Keratinocyte (primary cell): ENCODE measurements at regions not wholly inside any gene's neighbourhood (a gene's known extent, or its start where the extent isn't known, plus 50 kb on each side); places are given as distances from the start of the nearest gene placed in this dataset.

Experiments
- DNase-seq: peaks from one replicate; pipeline ENCODE4 v3.0.0-alpha.2; 2011; ENCODE audit warnings: low read depth, missing footprints, low spot score
- FAIRE-seq: peaks from 2 replicates; lab custom pipeline; 2011; peaks lifted over from hg19 to GRCh38; lab: Jason Lieb, UNC
- H2AFZ ChIP-seq: 2 replicates; pipeline ENCODE4 v1.6.0; 2012; ENCODE audit warnings: low read length, control low read depth, inconsistent platforms; ENCODE audit not compliant: control insufficient read depth
- H3K27ac ChIP-seq: 2 replicates; pipeline ENCODE4 v1.5.1; 2011; ENCODE audit warnings: low read length; ENCODE audit not compliant: control insufficient read depth, insufficient read depth
- H3K27me3 ChIP-seq: 3 replicates; pipeline ENCODE4 v1.6.0; 2011; ENCODE audit warnings: low read length; ENCODE audit not compliant: control insufficient read depth, insufficient read depth; ENCODE audit errors: extremely low read depth
- H3K36me3 ChIP-seq, 2 experiments: 2 replicates in 1 of 2; 3 replicates in 1 of 2; pipeline ENCODE4 v1.5.1; 2011; ENCODE audit warnings: low read length in 2 of 2, mild to moderate bottlenecking in 1 of 2; ENCODE audit not compliant: control insufficient read depth in 2 of 2, insufficient read depth in 2 of 2; ENCODE audit errors: extremely low read depth in 1 of 2
- H3K4me1 ChIP-seq: 3 replicates; pipeline ENCODE4 v1.5.1; 2011; ENCODE audit warnings: low read length; ENCODE audit not compliant: control insufficient read depth, insufficient read depth; ENCODE audit errors: extremely low read depth
- H3K4me2 ChIP-seq: 3 replicates; pipeline ENCODE4 v1.6.0; 2011; ENCODE audit warnings: low read depth, low read length; ENCODE audit not compliant: control insufficient read depth, insufficient read depth; ENCODE audit errors: extremely low read depth
- H3K4me3 ChIP-seq, 3 experiments: fragments of 200-600 bp in 1 of 3; sonication (generic) in 1 of 3; 2 replicates in 2 of 3; 3 replicates in 1 of 3; pipeline ENCODE4 v1.5.1; 2011 to 2016; ENCODE audit warnings: low read length in 3 of 3, mild to moderate bottlenecking in 3 of 3, control low read depth in 2 of 3, inconsistent platforms in 1 of 3, low read depth in 1 of 3, mixed read lengths in 1 of 3, mixed run types in 1 of 3, moderate library complexity in 1 of 3; ENCODE audit not compliant: control insufficient read depth in 2 of 3, insufficient read depth in 2 of 3; ENCODE audit errors: extremely low read depth in 1 of 3
- H3K79me2 ChIP-seq: 2 replicates; pipeline ENCODE4 v1.6.0; 2012; ENCODE audit warnings: low read length; ENCODE audit not compliant: control insufficient read depth, insufficient read depth
- H3K9ac ChIP-seq: 3 replicates; pipeline ENCODE4 v1.6.0; 2011; ENCODE audit warnings: low read length; ENCODE audit not compliant: control insufficient read depth, insufficient read depth; ENCODE audit errors: extremely low read depth
- H3K9me1 ChIP-seq: 3 replicates; pipeline ENCODE4 v1.6.0; 2011; ENCODE audit warnings: low read length; ENCODE audit not compliant: control insufficient read depth, insufficient read depth; ENCODE audit errors: extremely low read depth
- H3K9me3 ChIP-seq: 2 replicates; pipeline ENCODE4 v1.5.1; 2012; ENCODE audit warnings: low read depth, low read length; ENCODE audit not compliant: control insufficient read depth
- H4K20me1 ChIP-seq: 3 replicates; pipeline ENCODE4 v1.6.0; 2011; ENCODE audit warnings: low read length; ENCODE audit not compliant: control insufficient read depth, insufficient read depth; ENCODE audit errors: extremely low read depth
- CTCF ChIP-seq, 3 experiments: IDR thresholded peaks in 1 of 3; conservative IDR thresholded peaks in 1 of 3; optimal IDR thresholded peaks in 1 of 3; 2 replicates in 2 of 3; 3 replicates in 1 of 3; pipeline versions ENCODE3 to v1.5.1; 2011; ENCODE audit warnings: low read length in 3 of 3, mild to moderate bottlenecking in 3 of 3, moderate library complexity in 2 of 3, control low read depth in 1 of 3, inconsistent platforms in 1 of 3; ENCODE audit not compliant: insufficient read depth in 2 of 3; ENCODE audit errors: extremely low read depth in 1 of 3
- EZH2 ChIP-seq: IDR thresholded peaks from one replicate; pipeline ENCODE4 v1.6.1; 2012; ENCODE audit warnings: inconsistent platforms, mild to moderate bottlenecking, low read length, moderate library complexity
- dilution Hi-C: fragments of 300-500 bp; cut with MboI; formaldehyde crosslinking; loops from one replicate; pipeline ENCODE4 v1.7.0; 2020; ENCODE audit warnings: low sequenced_read_pairs; ENCODE audit not compliant: extremely low pct_ligation_motif_present

DNA sequence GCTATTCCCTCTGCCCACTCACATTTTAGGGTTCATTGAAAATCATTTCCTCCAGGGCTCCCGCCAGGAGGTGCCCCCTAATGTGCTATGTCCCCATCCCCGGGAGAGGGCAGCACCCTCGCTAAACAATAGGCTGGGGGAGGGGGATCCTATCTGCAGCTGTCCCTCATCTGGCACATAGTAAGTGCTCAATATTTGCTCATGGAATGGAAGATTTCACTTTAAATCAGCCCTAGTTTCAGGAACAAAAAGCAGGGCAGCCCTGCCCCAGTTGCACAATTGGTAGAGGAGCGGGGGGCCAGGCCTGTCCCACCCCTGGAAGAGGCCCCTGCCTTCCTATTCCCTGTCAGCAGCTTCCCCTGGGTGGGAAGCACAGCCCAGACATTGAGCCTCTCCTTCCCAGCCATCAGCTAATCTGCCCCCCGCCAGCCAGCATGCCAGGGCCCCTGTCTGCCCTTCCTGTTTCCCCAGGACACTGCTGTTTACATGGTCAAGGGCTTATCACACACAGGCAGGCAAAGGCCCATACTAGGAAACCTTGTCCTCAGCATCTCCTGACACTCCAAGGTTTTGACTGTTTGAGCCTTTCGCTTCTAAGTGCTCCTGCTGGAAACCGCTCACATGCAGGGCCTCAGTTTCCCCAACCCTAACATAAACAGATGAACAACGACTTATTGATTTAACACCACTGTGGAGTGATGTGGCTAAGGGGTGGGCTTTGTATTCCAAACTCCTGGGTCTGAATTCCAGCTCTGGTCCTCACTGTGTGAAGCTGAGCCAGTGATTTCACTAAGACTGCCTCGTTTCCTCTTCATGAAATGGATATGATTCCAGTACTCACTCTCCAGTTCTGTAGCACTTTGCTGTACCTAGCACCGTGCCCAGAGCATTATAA, 130.7 kb upstream of the ZMIZ1 start:
- Histone ChIP-seq H3K4me1 (no peaks in the 10 kb centered on the region), H3K4me3 (no peak overlapping the region), H3K27ac (no peak overlapping the region), H3K4me2 (no peak overlapping the region), H3K79me2 (no peaks in the 10 kb centered on the region), H3K9me3 (no peaks in the 10 kb centered on the region), H3K36me3 (no peaks in the 10 kb centered on the region), H3K9ac (no peak overlapping the region), H4K20me1 (no peaks in the 10 kb centered on the region), H3K9me1 (no peaks in the 10 kb centered on the region), H2AFZ (no peak overlapping the region), H3K27me3 (peaks cover 23% of the 10 kb centered on the region)
- TF ChIP-seq EZH2 (no peak), CTCF (optimal IDR thresholded peaks at IDR 0.05 in 1 of 3, IDR thresholded peaks at IDR 0.05 in 1 of 3, conservative IDR thresholded peaks at IDR 0.05 in 1 of 3; ENCODE audit: extremely low read depth in 1 of 3, insufficient read depth in 2 of 3, low read length in 3 of 3) (peak in 2 of 3 experiments; percentile 3 to 22)
- FAIRE-seq (no peak), DNase-seq (no peak)
- dilution Hi-C loops: no loop called here

DNA sequence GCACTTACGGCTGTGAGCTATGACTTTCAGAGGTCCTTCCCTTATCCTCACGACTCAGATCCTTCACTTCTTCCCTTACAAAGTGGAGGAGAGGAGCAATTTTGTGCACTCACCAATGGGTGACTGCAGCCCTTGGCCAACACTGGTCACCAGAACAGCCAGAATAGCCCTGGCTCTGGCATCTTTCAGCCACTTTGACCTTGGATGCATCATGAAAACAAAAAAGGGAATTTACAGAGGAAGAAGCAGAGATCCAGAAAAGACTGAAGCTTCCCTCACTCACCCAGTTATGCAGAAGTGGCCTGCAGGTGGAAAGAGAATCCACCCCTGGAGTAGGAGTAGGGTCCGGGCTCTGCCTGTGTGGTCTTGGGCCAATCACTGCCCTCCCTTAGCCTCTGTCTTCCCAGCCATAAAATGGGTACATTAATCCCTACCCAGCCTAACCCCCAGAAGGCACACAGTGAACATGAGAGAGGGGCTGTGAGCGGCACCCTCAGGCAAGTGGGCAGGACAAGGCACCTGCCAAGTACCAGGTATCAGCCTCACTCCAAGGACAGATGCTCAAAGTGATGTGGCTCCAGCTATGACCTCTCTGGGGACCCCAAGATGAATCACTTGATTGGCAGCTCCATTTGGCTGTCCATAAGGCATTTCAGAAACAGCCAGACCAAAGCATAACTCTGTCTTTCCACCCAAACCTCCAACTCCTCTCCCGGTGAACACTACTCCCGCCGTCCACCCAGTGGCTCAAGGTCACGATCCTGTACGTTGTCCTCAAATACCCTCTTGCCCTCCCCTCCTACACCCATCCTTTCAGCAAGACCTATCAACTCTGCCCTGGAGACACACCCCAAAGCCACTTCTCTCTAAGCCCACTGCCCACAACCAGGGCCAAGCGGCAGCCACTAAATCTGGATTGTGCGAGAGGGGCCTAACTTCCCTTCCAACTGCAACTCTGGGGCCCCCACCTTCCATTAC, 129.8 kb upstream of the ZMIZ1 start:
- H3K4me1 ChIP-seq: no peaks in the 10 kb centered on the region
- H3K9ac ChIP-seq: no peak overlapping the region
- FAIRE-seq (no peak), DNase-seq (no peak)
- no peak overlapping the region for H3K4me3 ChIP-seq
- H3K9me1 ChIP-seq: no peaks in the 10 kb centered on the region
- H2AFZ ChIP-seq: no peak overlapping the region
- H3K27ac ChIP-seq: no peak overlapping the region
- peaks cover 16% of the 10 kb centered on the region for H3K27me3 ChIP-seq
- H3K9me3 ChIP-seq: no peaks in the 10 kb centered on the region
- dilution Hi-C loops: no loop called here
- no peak overlapping the region for H3K4me2 ChIP-seq
- no peaks in the 10 kb centered on the region for H3K79me2 ChIP-seq
- no peaks in the 10 kb centered on the region for H3K36me3 ChIP-seq
- TF ChIP-seq EZH2 (no peak), CTCF (optimal IDR thresholded peaks at IDR 0.05 in 1 of 3, IDR thresholded peaks at IDR 0.05 in 1 of 3, conservative IDR thresholded peaks at IDR 0.05 in 1 of 3; ENCODE audit: extremely low read depth in 1 of 3, insufficient read depth in 2 of 3, low read length in 3 of 3) (no peak)
- no peaks in the 10 kb centered on the region for H4K20me1 ChIP-seq
